ENCODE measurements at regions not wholly inside any gene's neighbourhood (a gene's known extent, or its start where the extent isn't known, plus 50 kb on each side); places are given as distances from the start of the nearest gene placed in this dataset.

DNA sequence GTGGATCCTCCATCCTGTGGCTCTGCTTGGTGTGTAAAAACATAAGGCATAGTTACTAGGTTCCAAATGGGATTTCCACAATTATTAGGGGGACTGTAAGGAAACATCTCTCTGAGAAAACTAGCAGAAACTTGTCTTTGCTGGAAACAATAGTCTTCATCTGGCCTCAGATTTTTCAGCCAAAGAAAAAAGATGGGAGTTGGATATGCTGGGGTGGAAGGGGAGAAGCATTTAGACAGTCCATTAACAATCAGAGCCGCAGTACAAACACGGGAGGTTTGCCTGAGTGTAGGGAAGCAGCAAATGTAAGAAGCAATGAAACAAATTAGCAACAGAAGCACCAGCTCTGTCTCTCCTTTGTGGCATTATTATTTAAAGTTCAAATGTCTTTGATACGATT, 402.7 kb upstream of the ZNF608 start:
- DNase-seq, result no peak

DNA sequence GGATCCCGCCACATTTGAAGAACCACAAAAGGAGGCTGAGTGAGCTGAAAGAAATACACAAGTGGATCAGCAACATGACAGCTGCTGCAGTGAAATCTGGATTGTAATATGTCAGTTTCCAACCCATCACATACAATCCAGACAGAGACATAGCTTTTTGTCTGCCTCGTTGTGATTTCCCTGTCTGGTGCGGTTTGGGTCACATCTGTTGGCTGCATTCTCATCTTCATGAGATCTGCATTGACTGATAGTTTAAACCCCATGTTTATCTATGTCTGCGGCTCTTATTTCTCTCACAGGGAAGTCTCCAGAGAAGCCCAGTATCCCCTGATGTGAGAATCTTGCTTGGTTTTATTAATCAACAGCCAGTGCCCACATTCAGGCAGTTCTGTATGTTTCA, 403.1 kb upstream of the ZNF608 start:
- DNase-seq, result no peak

DNA sequence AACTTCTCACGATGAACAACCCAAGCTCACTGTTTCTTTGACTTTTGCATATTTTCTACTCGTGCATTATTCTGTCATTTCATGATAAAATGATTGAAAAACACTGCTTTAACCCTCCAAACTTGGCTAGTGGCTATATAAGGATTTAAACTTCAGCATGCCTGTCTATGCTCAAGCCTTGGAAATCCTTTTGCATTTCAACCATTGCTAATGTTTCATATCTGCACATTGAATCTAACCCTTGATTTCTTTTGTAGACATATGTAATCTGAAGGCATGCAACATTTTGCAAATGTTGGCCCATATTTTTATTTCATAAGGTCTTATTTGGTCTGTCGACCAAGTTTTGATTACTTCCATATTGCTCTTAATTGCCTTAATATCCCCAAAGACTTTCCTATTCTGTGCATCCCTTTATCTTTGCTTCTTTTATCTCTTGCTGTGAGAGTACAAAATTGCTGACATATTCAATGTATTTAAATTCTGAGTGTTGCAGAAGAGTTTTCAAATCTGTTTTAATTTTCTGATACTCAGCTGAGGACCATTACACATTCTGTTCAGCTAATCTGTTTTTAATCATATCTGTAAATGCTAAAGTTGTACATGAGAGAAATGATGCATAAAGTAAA, 403.7 kb upstream of the ZNF608 start:
- DNase-seq, result no peak

DNA sequence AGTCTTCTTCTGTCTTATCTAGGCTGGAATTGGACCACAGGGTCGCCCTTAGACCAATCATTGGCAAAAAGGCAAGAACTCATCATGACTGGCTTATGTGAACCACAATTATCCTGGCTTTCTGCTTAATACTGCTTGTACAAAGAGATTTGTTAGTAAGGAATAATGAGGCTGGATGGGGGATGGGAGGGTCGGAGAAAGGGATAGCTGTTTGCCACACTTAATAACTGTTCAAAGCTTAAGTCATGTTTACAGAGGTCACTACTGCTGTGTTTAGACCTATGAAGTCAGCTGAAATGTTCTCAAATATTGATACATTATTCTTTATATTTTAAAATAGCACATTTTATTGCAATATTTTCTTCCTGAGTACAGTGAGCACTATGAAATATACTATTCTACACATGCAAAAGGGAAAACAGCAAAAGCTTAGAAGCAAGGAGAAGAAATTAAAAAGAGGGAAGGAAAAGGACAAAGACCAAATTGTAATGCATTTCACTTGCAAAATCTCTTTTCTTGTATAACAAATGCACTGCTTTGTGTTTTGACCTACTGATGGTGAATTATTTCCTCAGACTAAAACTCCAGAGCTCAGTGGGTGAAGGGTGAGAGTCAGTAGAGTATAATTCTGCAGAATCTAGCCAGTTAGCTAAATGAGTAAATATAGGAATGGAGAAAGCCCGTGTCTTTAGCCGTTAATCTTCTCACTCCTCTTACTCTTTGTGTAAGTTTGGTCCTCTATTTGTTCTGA, 404.9 kb upstream of the ZNF608 start:
- DNase-seq, result no peak

DNA sequence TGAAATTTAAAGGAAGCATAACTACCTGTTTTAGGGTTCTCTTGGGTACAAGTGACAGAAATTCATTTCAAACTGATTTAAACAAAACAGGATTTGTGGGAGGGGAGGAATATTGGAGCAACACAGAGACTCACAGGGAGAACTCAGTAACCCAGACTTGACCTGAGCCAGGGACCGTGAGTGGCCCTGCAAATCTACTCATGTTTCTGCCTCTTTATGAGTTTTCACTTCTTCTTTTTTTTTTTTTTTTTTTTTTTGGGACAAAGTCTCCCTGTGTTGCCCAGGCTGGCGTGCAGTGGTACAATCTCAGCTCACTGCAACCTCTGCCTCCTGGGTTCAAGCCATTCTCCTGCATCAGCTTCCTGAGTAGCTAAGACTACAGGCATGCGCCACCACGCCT, 405.6 kb upstream of the ZNF608 start:
- DNase-seq, result no peak

DNA sequence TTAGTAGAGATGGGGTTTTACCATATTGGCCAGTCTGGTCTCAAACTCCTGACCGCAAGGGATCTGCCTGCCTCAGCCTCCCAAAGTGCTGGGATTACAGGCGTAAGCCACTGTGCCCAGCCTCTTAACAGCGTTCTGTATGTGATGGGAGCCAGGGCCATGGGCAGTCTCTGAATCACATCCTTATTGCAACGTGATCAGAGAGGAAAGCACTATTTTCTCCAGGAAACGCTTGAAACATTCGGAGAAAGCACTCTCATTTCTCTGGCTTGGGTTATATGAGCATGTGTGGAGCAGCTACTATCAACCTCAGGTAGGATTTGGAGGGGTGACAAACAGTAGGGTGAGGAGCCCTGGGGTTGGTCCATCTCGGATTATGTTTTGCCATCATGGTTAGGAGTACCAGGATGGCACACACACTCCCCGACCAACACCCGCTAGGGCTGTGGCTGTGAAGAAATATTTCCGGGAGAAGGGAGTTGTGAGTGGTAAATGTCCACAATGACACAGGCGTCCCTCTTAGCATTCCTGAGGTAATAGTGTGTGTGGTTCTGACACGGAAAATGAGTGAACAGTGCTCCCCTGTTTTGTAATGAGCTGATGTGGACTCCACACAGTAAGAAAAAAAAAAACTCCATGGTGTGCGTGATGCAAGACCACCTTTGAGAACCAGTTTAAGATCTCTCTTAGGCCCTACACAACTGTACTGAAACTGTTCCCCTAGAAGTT, 406.2 kb upstream of the ZNF608 start:
- DNase-seq, result no peak

DNA sequence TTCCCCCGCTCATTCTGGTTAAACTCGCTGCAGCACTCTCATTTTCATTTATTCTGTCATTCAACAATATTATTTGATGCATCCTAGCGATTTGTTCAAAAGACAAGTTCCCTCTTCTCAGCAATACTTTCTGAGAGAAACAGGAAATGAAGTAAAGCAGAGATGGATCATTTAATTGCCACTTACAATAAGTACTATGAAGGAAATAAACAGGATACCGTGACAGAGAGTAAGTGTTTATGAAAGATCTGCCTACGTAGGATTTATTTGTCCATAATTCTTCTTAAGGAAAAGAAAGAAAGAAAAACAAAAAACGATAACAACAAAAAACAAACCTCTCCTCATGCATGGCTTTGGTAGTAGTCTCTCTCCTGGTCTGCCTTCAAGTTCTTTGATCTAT, 406.8 kb upstream of the ZNF608 start:
- no peak for DNase-seq

DNA sequence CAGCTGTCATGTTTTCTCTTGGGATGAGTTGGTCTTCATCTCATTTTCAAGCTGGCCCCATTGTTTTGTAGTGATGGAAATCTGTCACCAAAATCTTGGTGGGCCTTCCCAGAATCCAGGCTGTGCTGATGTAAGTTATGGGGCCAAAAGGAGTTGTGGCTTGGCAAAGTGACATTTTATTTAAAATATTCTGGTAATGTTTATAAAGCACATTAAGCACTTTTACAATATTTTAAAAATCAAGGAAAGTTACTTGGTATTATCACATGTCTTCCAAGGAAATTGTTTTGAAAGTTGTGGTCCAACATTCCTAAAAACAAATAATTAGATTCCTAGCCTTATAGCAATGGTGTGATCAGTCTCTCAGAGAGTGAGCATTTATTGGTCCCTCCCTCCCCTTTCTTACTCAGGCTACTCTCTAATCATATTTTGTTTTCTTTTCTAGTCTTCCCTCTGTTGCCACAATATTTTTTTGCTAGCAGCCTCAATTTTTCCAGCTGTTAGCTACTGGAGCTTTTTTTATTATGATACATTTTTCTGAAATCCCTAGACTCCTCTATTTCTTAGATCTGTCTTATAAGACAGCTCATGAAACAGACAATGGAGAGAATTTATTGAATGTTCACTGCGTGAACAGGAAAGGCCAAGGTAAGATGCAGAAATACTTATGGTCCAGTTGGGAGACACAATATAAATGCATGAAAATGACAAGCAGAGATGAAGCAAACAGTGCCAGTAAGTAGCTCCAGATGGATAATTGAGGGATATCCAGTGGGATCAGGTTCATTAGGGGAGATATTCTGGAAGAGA, 408.1 kb upstream of the ZNF608 start:
- no peak for DNase-seq

DNA sequence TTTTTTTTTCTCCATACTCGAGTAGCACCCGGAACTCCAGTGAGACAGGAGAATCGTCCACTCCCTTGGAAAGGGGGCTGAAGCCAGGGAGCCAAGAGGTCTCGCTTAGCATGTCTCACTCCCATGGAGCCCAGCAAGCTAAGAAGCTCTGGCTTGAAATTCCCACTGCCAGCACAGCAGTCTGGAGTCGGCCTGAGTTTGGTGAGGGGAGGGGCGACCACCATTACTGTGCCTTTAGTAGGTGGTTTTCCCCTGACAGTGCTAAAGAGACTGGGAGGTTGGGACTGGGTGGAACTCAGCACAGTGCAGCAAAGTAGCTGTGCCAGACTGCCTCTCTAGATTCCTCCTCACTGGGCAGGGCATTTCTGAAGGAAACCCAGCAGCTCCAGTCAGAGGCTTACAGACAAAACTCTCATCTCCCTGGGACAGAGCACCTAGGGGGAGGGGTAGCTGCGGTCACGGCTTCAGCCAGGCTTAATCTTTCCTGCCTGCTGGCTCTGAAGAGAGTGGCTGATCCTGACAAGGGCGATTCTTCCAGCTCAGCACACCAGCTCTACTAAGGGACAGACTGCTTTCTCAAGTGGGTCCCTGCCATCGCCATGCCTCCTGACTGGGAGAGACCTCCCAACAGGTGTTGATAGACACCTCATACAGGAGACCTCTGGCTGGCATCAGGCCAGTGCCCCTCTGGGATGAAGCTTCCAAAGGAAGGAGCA, 414.5 kb upstream of the ZNF608 start:
- DNase-seq, result no peak

DNA sequence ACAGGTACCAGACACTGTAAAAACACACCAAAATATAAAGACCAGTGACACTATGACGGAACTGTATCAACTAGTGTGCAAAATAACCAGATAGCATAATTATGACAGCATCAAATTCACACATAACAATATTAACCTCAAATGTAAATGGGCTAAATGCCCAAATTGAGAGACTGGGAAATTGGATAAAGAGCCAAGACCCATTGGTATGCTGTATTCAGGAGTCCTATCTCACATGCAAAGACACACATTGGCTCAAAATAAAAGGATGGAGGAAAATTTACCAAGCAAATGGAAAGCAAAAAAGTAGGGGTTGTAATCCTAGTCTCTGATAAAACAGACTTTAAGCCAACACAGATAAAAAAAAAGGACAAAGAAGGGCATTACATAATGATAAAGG, 416.3 kb upstream of the ZNF608 start:
- no peak for DNase-seq

DNA sequence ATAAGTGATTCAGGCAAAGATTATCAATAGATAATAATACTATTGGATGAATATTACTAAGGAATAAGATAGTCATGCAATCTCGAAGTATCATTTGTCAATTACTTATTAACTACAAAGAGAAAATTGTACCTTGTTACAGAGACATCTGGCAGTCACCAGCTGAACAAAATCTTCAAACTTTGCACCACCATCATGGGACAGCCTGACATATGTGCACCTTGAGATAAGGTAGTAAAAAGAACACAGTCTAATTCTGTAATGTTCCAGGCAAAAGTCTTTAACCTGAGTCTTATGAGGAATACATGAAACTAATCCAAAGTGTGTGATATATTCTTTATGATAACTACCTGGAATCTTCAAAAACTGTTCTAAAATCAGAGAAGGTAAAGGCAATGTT, 423.0 kb upstream of the ZNF608 start:
- DNase-seq, result no peak

DNA sequence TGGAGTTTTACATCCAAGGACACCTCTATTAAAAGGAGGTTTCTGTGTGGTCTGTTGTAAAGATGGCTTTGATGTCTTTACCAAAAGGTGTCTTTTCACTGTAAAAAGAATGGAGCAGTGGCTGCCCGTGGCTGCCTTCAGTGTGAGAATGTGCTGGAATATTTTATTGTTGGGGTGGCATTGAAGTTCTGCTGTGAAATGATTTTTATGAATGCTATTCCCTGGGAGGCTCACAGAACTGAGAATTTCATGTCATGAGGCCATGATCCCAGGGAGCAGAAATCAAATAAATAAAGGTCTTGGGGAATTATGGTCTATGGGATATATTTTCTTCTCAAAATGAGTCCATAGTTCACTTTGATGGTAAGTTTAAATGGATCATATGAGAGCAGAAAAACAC, 425.2 kb upstream of the ZNF608 start:
- DNase-seq, result no peak

DNA sequence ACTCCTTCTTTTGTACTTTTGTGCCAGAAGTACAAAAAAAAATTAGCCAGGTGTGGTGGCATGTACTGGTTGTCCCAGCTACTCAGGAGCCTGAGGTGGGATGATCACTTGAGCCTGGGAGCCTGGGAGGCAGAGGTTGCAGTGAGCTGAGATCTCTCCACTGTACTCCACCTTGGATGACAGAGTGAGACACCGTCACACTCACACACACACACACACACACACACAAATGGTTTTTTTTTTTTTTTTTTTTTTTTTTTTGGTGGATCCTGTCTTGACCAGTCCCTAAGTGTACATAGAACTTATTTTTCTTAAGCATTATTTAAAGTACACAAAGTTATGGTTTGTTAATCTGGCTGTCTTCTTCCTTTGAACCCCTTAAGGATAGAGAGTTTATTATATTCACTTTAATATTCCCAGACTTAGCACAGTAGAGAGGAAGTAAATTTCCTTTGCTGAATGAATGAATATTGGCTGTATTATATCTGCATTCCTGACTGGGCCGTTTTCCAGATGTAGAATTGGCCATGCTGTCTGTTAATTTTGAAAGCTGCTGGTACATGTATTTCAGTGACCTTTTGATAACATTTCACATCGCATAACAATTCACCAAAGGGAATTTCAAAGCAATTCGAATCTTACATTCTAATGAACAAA, 429.0 kb upstream of the ZNF608 start:
- DNase-seq, result no peak

DNA sequence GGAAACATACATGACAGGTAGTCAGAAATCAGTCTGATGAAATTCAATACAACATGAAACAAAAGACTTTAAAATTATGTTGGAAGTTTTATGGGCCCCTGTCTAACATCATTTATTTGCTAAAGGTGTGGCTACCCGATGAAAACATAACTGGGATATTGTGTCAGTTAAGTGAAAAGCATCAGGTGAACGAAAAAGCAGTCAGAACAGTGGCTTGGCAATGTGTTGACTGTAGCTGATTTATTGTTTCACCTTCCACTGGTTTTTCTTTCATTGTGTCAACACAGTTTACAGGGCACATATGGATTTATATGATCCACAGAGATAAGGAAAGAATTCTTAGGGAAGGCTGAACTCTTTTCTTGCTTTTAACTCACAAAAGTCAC, 429.6 kb upstream of the ZNF608 start:
- no peak for DNase-seq

DNA sequence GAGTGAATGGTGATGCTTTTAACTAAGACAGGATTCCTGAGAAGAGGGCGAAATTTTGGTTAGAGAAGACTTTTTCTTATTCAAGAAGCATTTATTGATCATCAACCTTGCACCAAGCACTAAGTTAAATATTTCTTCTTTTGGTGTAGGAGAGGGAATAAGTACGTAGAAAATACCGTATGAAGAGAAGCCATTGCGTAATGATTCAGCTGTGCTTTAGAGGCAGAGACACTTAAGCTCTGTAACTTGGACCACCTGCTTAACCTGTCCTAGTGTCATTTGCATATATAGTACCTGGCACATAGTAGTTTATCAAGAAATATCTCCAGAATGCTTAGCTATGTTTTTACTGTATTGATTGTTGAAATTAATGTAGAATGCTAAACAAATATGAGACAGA, 430.9 kb upstream of the ZNF608 start:
- no peak for DNase-seq

DNA sequence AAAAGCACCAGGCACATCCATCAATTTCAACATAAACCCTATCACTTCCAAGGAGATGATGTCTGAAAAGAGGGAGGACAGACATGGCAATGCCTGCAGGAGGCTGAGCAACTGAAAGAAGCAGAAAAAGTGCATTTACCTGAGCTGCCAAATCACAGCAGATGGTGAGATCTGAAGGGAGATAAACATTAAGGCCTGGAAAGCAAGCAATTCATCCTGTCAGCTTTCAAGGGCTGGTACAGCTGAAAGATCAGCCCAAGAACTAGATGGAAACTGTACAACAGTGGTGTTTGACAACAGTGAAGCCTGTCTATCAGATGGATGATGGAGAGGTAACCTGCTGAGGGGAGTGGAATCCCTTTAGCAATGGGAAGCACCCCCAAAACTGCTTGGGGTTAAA, 433.2 kb upstream of the ZNF608 start:
- DNase-seq, result no peak

DNA sequence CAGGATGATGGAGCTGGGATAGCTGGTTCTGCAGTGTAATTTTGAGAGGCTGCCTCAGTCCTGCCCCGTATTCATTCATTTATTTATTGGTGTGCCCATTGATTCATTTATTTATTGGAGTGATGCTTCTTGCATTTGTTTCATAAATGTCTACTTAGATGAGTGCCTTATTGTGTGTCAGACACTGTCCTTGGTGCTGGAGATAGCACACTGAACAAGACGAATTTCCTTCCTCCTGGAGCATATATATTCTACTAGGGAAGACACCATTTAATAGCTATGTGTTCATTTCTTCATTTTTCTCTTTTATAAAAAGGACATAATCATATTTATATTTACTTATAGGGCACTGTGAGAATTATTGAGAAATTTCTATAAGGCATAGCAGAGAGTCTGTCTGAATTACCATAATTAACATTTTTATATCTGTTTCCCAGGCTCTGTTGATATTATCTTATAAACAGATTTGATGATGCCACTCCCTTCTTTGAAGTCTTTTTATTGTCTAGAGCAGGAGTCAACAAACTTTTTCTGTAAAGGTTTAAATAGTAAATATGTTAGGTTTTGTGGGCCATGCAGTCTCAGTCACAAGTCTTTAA, 433.9 kb upstream of the ZNF608 start:
- DNase-seq, result no peak

DNA sequence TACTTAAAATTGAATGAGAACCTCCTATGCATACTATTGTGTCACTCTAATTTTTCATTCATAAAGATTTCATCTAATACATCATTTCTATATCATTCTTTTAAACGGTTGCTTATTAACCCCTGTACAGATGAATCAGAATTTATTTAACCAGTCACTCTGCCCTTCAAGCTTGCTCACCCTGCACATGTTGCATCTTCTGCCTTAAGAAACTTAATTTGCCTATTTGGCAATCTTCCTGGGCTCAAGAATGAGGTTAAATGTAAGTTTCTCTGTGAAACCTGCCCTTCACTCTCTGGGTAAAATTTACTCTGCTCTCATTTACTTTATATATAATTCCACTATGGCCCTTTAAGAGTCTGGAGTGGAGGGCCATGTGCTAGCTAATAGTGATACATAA, 434.7 kb upstream of the ZNF608 start:
- DNase-seq, result no peak

DNA sequence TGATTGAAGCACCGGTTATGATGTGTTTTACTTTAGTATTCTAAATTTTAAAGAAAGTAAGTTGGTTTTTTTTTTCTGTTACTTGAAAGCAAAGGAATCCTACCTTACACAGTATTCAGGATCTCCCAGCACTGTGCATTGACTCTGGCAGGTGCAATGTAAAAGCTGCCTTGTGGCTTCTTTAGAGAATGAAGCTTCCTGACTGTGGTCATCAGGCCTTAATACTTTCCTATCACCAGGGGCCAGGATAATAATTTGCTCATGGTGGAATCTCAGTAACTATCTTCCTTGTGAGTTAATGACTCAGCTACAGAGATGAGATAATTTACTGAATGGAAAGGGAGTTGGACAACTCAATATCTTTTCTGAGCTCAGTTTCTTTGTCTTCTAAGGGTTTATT, 435.5 kb upstream of the ZNF608 start:
- no peak for DNase-seq

DNA sequence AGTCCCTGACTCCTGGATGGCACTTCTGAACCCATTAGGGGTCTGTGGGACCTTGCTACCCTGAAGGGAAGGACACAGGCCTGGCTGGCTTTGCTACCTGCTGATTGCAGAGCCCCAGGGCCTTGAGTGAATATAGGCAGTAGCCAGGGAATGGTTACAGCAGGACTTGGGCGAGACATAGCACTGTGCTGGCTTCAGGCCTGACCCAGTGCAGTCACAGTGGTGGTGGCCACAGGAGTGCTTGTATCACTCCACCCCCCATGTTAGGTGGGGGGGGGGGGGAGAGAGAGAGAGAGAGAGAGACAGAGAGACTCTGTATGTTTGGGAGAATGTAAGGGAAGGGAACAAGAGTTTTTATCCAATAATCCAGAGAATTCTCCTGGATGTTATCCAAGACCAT, 439.3 kb upstream of the ZNF608 start:
- DNase-seq, result no peak

DNA sequence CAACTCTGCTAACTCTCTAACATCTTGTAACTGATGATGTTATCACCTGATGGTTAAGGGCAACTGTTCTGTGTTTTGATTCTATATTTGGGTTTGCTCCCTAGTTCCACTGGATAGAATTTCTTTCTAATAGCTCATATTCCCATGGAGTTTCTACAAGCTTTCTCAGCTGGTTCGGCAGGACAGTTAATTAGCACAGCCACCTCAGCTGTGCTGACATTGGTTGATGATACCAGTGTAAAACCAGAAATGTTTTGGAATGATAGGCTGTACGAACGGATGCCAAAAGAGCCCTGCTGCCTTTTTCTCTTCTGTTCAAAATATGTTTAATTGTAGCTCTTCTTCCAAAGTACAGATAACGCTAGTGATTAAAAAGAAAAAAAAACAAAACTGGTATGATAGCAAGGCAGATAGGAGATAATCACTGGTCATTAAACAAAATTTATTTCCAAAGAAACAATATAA, 440.5 kb upstream of the ZNF608 start:
- DNase-seq, result no peak

DNA sequence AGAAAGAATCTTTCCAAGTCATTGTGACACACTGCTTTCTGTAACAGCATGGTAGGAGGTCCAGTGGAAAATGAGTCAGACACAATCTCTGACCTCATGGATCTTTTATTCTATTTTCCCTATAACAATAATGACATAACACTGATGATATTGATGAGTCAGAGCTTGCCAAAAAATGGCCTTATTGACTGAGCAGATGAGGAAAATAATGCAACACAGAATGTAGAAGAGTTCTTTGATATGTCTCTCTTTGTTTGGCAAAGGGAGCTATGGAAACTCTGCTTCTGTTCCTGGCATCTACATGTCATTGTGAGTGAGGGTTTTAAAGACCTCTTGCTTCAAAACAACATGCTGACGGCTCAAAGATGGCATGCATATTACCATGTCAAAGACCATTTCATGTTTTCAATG, 443.1 kb upstream of the ZNF608 start:
- no peak for DNase-seq
